ENCODE measurements at regions not wholly inside any gene's neighbourhood (a gene's known extent, or its start where the extent isn't known, plus 50 kb on each side); places are given as distances from the start of the nearest gene placed in this dataset.
"Not testable (repeated sequence)": the region's sequence is repeated elsewhere in the genome, so short reads cannot be mapped to it uniquely, and the experiment has no call there.

- Mint-ChIP-seq H3K36me3 (ENCODE audit: low read depth) (no peaks in the 10 kb centered on the region), H3K4me1 (ENCODE audit: low read depth) (no peaks in the 10 kb centered on the region), H3K9me3 (peaks cover 51% of the 10 kb centered on the region), H3K27ac (no peak overlapping the region), H3K27me3 (ENCODE audit: insufficient read depth) (no peaks in the 10 kb centered on the region), H3K4me3 (no peak overlapping the region)
- TF ChIP-seq CTCF (IDR thresholded peaks at IDR 0.05), result no peak
- no peak for DNase-seq
Measured at GRCh38 chr12:127830065-127830460, 436.9 kb upstream of the TMEM132C start.

GRCh38 chr12:127830730-127831129, 436.2 kb upstream of the TMEM132C start:
- H3K27me3 Mint-ChIP-seq (ENCODE audit: insufficient read depth), result no peaks in the 10 kb centered on the region
- DNase-seq, result no peak
- no peaks in the 10 kb centered on the region for H3K4me1 Mint-ChIP-seq (ENCODE audit: low read depth)
- peaks cover 55% of the 10 kb centered on the region for H3K9me3 Mint-ChIP-seq
- no peak for TF ChIP-seq CTCF (IDR thresholded peaks at IDR 0.05)
- no peaks in the 10 kb centered on the region for H3K36me3 Mint-ChIP-seq (ENCODE audit: low read depth)
- H3K4me3 Mint-ChIP-seq, result no peak overlapping the region
- no peak overlapping the region for H3K27ac Mint-ChIP-seq

- no peaks in the 10 kb centered on the region for H3K27me3 Mint-ChIP-seq (ENCODE audit: insufficient read depth)
- TF ChIP-seq CTCF (IDR thresholded peaks at IDR 0.05), result no peak
Measured at GRCh38 chr12:127832172-127832571, 434.8 kb upstream of the TMEM132C start.

GRCh38 chr12:127836802-127837201, 430.2 kb upstream of the TMEM132C start:
- not testable (repeated sequence) for H3K4me1 Mint-ChIP-seq (ENCODE audit: low read depth); H3K27ac Mint-ChIP-seq; H3K27me3 Mint-ChIP-seq (ENCODE audit: insufficient read depth); H3K4me3 Mint-ChIP-seq; H3K36me3 Mint-ChIP-seq (ENCODE audit: low read depth); DNase-seq
- peaks cover 55% of the 10 kb centered on the region for H3K9me3 Mint-ChIP-seq

More at GRCh38 chr12:127832172-127832571, 434.8 kb upstream of the TMEM132C start:
- Mint-ChIP-seq H3K4me3 (no peak overlapping the region), H3K9me3 (peaks cover 52% of the 10 kb centered on the region), H3K4me1 (ENCODE audit: low read depth) (no peaks in the 10 kb centered on the region), H3K27ac (no peak overlapping the region), H3K36me3 (ENCODE audit: low read depth) (no peaks in the 10 kb centered on the region)
- no peak for DNase-seq

GRCh38 chr12:127857661-127858060, 409.3 kb upstream of the TMEM132C start:
- no peak overlapping the region for H3K4me3 Mint-ChIP-seq
- H3K36me3 Mint-ChIP-seq (ENCODE audit: low read depth), result no peaks in the 10 kb centered on the region
- no peaks in the 10 kb centered on the region for H3K4me1 Mint-ChIP-seq (ENCODE audit: low read depth)
- DNase-seq, result no peak
- H3K27ac Mint-ChIP-seq, result no peak overlapping the region
- H3K9me3 Mint-ChIP-seq, result peaks cover 70% of the 10 kb centered on the region
- TF ChIP-seq CTCF (IDR thresholded peaks at IDR 0.05), result no peak
- no peaks in the 10 kb centered on the region; the same call in 1 of the 2 replicates for H3K27me3 Mint-ChIP-seq (ENCODE audit: insufficient read depth)

GRCh38 chr12:127860536-127860935, 406.4 kb upstream of the TMEM132C start:
- Mint-ChIP-seq H3K4me3 (no peak overlapping the region), H3K27ac (no peak overlapping the region), H3K9me3 (peaks cover 64% of the 10 kb centered on the region), H3K27me3 (ENCODE audit: insufficient read depth) (no peaks in the 10 kb centered on the region), H3K36me3 (ENCODE audit: low read depth) (no peaks in the 10 kb centered on the region), H3K4me1 (ENCODE audit: low read depth) (no peaks in the 10 kb centered on the region)
- no peak for DNase-seq
- TF ChIP-seq CTCF (IDR thresholded peaks at IDR 0.05), result no peak
